Suprapubic skin (tissue), 4 donors: ENCODE measurements at regions not wholly inside any gene's neighbourhood (a gene's known extent, or its start where the extent isn't known, plus 50 kb on each side); places are given as distances from the start of the nearest gene placed in this dataset.

Experiments
- DNase-seq, 2 donors: peaks; one replicate each; pipeline ENCODE4 v3.0.0-alpha.2; 2019; ENCODE audit warnings: low spot score in 2 of 2
- H3K27ac ChIP-seq: fragments of 200-600 bp; sonication (generic); one replicate; pipeline ENCODE4 v1.5.1; 2019
- H3K27me3 ChIP-seq: fragments of 200-600 bp; sonication (generic); one replicate; pipeline ENCODE4 v1.5.1; 2019
- H3K36me3 ChIP-seq: fragments of 200-600 bp; sonication (generic); one replicate; pipeline ENCODE4 v1.5.1; 2019
- H3K4me1 ChIP-seq: fragments of 200-600 bp; sonication (generic); one replicate; pipeline ENCODE4 v1.5.1; 2019
- H3K4me3 ChIP-seq: fragments of 200-600 bp; sonication (generic); one replicate; pipeline ENCODE4 v1.5.1; 2019; ENCODE audit warnings: mild to moderate bottlenecking
- H3K9me3 ChIP-seq: fragments of 200-600 bp; sonication (generic); one replicate; pipeline ENCODE4 v1.5.1; 2019
- EP300 ChIP-seq: sonication (generic); formaldehyde crosslinking; IDR thresholded peaks from one replicate; pipeline ENCODE4 v1.6.1; 2017; ENCODE audit warnings: antibody characterized with exemption
- POLR2A ChIP-seq, 2 donors: fragments of 450-650 bp; IDR thresholded peaks; one replicate each; pipeline ENCODE4 v1.6.1; 2017; ENCODE audit warnings: antibody characterized with exemption in 2 of 2, mild to moderate bottlenecking in 2 of 2, moderate library complexity in 2 of 2
- POLR2AphosphoS5 ChIP-seq, 3 donors: sonication (generic); formaldehyde crosslinking; IDR thresholded peaks; one replicate each; pipeline ENCODE4 v1.6.1; 2017; ENCODE audit warnings: antibody characterized with exemption in 3 of 3
- WGBS: methylation state at CpG from one replicate; pipeline ENCODE4 v1.1.5; 2018; 5-methylcytosine and 5-hydroxymethylcytosine counted together
- TF ChIP-seq, protein P1 (sequence below), 2 donors: fragments of 200-600 bp in 1 of 2; fragments of 450-650 bp in 1 of 2; sonication (generic) in 1 of 2; IDR thresholded peaks; one replicate each; pipeline ENCODE4 v1.5.1; 2016 to 2019; ENCODE audit warnings: antibody characterized with exemption in 2 of 2, mild to moderate bottlenecking in 1 of 2, moderate library complexity in 1 of 2

- DNase-seq = no peak
- Histone ChIP-seq H3K9me3 (no peaks in the 10 kb centered on the region), H3K4me3 (no peak overlapping the region), H3K27me3 (no peaks in the 10 kb centered on the region), H3K27ac (no peak overlapping the region), H3K36me3 (no peaks in the 10 kb centered on the region), H3K4me1 (no peaks in the 10 kb centered on the region)
- TF ChIP-seq POLR2AphosphoS5 (IDR thresholded peaks at IDR 0.05) = no peak
- TF ChIP-seq EP300 = no peak
- TF ChIP-seq, protein P1, sequence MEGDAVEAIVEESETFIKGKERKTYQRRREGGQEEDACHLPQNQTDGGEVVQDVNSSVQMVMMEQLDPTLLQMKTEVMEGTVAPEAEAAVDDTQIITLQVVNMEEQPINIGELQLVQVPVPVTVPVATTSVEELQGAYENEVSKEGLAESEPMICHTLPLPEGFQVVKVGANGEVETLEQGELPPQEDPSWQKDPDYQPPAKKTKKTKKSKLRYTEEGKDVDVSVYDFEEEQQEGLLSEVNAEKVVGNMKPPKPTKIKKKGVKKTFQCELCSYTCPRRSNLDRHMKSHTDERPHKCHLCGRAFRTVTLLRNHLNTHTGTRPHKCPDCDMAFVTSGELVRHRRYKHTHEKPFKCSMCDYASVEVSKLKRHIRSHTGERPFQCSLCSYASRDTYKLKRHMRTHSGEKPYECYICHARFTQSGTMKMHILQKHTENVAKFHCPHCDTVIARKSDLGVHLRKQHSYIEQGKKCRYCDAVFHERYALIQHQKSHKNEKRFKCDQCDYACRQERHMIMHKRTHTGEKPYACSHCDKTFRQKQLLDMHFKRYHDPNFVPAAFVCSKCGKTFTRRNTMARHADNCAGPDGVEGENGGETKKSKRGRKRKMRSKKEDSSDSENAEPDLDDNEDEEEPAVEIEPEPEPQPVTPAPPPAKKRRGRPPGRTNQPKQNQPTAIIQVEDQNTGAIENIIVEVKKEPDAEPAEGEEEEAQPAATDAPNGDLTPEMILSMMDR (IDR thresholded peaks at IDR 0.05) = no peak
- TF ChIP-seq POLR2A (IDR thresholded peaks at IDR 0.05) = no peak
- 58% methylated on average over 5 of the region's 5 CpGs for WGBS
Observed at GRCh38 chr7:51732116-51732515, 415.5 kb upstream of the COBL start.

DNA sequence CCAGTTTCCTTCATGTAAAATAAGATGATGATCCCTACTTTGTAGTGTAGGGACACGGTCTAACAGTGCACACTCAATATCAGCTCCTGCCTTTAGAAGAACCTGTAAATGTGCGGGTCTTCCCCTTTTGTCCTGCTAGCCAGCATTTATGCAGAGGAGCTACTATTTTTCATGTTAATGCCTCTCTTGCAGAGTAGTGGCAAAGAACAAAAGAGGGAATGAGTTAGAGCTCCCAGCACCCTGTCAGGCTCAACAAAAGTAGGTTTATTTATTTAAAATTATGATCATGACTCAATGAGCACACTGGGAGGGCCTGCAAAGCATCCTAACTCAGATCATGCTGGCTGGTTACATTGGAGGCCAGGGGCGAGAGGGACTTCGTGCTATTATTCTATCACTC, 414.5 kb upstream of the COBL start:
- Histone ChIP-seq H3K4me1 (no peaks in the 10 kb centered on the region), H3K9me3 (no peaks in the 10 kb centered on the region), H3K4me3 (no peak overlapping the region), H3K27ac (no peak overlapping the region), H3K27me3 (no peaks in the 10 kb centered on the region), H3K36me3 (no peaks in the 10 kb centered on the region)
- 49% methylated on average over 4 of the region's 4 CpGs for WGBS
- no peak for TF ChIP-seq EP300
- DNase-seq = no peak

DNA sequence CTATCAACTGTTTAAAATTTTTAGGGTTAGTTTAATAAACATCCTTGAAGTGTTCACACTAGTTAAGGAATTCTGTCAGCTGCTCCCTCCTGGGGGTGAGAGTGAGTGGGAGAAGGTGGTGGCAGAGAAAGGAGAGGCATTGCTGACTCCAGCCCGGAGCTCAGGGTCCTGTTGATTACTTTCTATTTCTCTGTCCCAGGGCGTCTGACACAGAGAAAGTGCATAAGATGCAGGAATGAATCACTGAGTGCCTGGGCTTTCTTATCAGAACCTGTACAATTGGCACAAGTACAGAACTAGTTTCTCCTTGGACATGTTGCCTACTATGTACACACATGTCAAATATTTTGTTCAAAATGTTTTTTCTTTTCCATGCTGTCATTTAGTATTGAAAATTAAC, 410.8 kb upstream of the COBL start:
- H3K27ac ChIP-seq = no peak overlapping the region
- no peaks in the 10 kb centered on the region for H3K4me1 ChIP-seq
- H3K27me3 ChIP-seq = no peaks in the 10 kb centered on the region
- no peak overlapping the region for H3K4me3 ChIP-seq
- no peak for DNase-seq
- WGBS = 52% methylated on average over 2 of the region's 2 CpGs
- peaks cover under 1% of the 10 kb centered on the region for H3K9me3 ChIP-seq
- no peak for TF ChIP-seq EP300
- no peak for TF ChIP-seq POLR2AphosphoS5 (IDR thresholded peaks at IDR 0.05)
- no peak for TF ChIP-seq POLR2A (IDR thresholded peaks at IDR 0.05)
- TF ChIP-seq, protein P1 (IDR thresholded peaks at IDR 0.05) = no peak
- no peaks in the 10 kb centered on the region for H3K36me3 ChIP-seq

DNA sequence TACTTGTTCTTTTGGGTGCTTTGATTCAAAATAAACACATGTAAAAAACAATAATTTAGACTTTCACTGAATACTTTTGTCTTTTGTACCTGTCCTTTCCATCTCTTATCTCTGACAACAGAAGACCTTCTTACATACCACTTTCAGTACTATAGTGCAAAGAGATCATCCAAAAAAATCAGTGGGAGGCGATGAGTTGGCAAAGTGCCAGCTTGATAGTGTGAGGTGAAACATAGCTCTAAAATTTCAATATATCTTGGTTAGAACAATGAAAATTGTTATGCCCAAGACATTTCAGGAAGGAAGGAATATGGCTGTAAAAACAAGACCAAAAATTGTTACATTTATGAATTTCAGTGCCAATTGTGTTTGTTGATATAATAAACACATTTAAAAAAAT, 390.2 kb upstream of the COBL start:
- Histone ChIP-seq H3K4me1 (no peaks in the 10 kb centered on the region), H3K27me3 (no peaks in the 10 kb centered on the region), H3K36me3 (no peaks in the 10 kb centered on the region), H3K27ac (no peak overlapping the region), H3K4me3 (no peak overlapping the region), H3K9me3 (no peaks in the 10 kb centered on the region)
- DNase-seq = no peak
- WGBS = 14% methylated on average over 1 of the region's 1 CpG
- TF ChIP-seq EP300 = no peak
- TF ChIP-seq POLR2A (IDR thresholded peaks at IDR 0.05) = no peak

GRCh38 chr7:51705701-51706100, 389.1 kb upstream of the COBL start:
- Histone ChIP-seq H3K36me3 (no peaks in the 10 kb centered on the region), H3K27ac (no peak overlapping the region), H3K9me3 (no peaks in the 10 kb centered on the region), H3K27me3 (no peaks in the 10 kb centered on the region), H3K4me3 (no peak overlapping the region), H3K4me1 (no peaks in the 10 kb centered on the region)
- 50% methylated on average over 3 of the region's 3 CpGs for WGBS
- TF ChIP-seq POLR2AphosphoS5 (IDR thresholded peaks at IDR 0.05) = no peak
- TF ChIP-seq, protein P1 (IDR thresholded peaks at IDR 0.05) = no peak
- no peak for TF ChIP-seq EP300
- TF ChIP-seq POLR2A (IDR thresholded peaks at IDR 0.05) = no peak
- DNase-seq = no peak

DNA sequence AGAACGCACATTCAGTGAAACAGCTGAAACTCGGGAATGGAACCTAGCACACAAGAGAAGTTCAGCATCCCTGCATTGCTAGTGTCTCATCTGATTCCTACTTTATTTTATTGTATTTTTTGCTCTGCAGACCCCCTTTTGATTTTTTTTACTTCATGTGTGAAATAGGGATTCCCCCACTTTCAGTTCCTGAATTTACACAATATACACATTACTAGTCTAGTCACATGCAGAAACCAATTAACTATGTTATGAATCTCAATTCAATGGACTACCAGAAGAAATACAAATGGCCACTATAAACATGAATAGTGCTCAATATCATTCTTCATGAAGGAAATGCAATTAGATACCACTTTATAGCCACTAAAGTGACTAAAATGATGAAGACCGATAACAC, 386.1 kb upstream of the COBL start:
- Histone ChIP-seq H3K4me3 (no peak overlapping the region), H3K27ac (no peak overlapping the region), H3K36me3 (no peaks in the 10 kb centered on the region), H3K27me3 (no peaks in the 10 kb centered on the region), H3K9me3 (no peaks in the 10 kb centered on the region), H3K4me1 (no peaks in the 10 kb centered on the region)
- no peak for TF ChIP-seq POLR2A (IDR thresholded peaks at IDR 0.05)
- TF ChIP-seq, protein P1 (IDR thresholded peaks at IDR 0.05) = no peak
- TF ChIP-seq EP300 = no peak
- no peak for TF ChIP-seq POLR2AphosphoS5 (IDR thresholded peaks at IDR 0.05)
- 96% methylated on average over 3 of the region's 3 CpGs for WGBS
- DNase-seq = no peak
